ENCODE measurements at regions not wholly inside any gene's neighbourhood (a gene's known extent, or its start where the extent isn't known, plus 50 kb on each side); places are given as distances from the start of the nearest gene placed in this dataset.

DNA sequence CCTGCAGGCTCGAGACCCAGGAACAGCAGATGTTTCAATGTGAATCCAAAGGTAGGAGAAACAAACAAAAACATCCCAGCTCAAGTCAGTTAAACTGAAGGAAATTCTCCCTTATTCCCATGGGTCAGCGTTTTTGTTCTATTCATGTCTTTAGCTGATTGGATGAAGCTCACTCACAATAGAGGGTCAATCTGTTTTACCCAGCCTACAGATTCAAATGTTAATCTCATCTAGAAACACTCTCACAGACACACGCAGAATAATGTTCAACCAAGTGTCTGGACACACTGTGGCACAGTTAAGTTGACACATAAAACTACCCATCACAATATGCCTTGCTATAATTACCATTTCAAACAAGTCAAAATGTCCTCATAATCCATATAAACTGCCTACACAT, 180.6 kb upstream of the CDH8 start:
- H3K4me1 ChIP-seq: no peaks in the 10 kb centered on the region
- H3K9me3 ChIP-seq: no peaks in the 10 kb centered on the region
- no peak for TF ChIP-seq POLR2A (IDR thresholded peaks at IDR 0.05)
- no peak for TF ChIP-seq CTCF (IDR thresholded peaks at IDR 0.05)
- no peak for DNase-seq
- no peak overlapping the region for H3K4me3 ChIP-seq
- no peak overlapping the region for H3K27ac ChIP-seq
- intact Hi-C loops (cut with DNase I; ENCODE audit: low total_unique reads): no loop called here
- no peaks in the 10 kb centered on the region for H3K27me3 ChIP-seq
- no peaks in the 10 kb centered on the region for H3K36me3 ChIP-seq

- intact Hi-C loops (cut with DNase I; ENCODE audit: low total_unique reads): no loop called here
- no peak for DNase-seq
- H3K4me3 ChIP-seq: no peak overlapping the region
- H3K27ac ChIP-seq: no peak overlapping the region
- no peaks in the 10 kb centered on the region for H3K9me3 ChIP-seq
- no peaks in the 10 kb centered on the region for H3K36me3 ChIP-seq
- no peaks in the 10 kb centered on the region for H3K4me1 ChIP-seq
- no peaks in the 10 kb centered on the region for H3K27me3 ChIP-seq
- no peak for TF ChIP-seq CTCF (IDR thresholded peaks at IDR 0.05)
- no peak for TF ChIP-seq POLR2A (IDR thresholded peaks at IDR 0.05)
Observed at GRCh38 chr16:62213763-62214162, 177.5 kb upstream of the CDH8 start.

DNA sequence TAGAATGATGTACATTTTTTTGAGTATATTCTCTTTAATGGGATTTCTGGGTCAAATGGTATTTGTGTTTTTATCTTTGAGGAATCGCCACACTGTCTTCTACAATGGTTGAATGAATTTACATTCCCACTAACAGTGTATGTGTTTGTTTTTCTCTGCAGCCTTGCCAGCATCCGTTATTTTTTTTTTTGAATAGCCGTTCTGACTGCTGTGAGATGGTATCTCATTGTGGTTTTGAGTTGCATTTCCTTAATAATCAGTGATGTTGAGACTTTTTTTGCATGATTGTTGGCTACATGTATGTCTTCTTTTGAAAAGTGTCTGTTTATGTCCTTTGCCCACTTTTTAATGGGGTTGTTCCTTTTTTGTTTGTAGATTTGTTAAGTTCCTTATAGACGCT, 172.7 kb upstream of the CDH8 start:
- no peaks in the 10 kb centered on the region for H3K27me3 ChIP-seq
- H3K27ac ChIP-seq: no peak overlapping the region
- no peaks in the 10 kb centered on the region for H3K4me1 ChIP-seq
- H3K4me3 ChIP-seq: no peak overlapping the region
- intact Hi-C loops (cut with DNase I; ENCODE audit: low total_unique reads): no loop called here
- no peak for TF ChIP-seq POLR2A (IDR thresholded peaks at IDR 0.05)
- TF ChIP-seq CTCF (IDR thresholded peaks at IDR 0.05): no peak
- DNase-seq: no peak
- no peaks in the 10 kb centered on the region for H3K9me3 ChIP-seq
- H3K36me3 ChIP-seq: no peaks in the 10 kb centered on the region

GRCh38 chr16:62205459-62205858, 169.2 kb upstream of the CDH8 start:
- Histone ChIP-seq H3K36me3 (no peaks in the 10 kb centered on the region), H3K4me3 (no peak overlapping the region), H3K4me1 (no peaks in the 10 kb centered on the region), H3K27ac (no peak overlapping the region), H3K9me3 (no peaks in the 10 kb centered on the region), H3K27me3 (no peaks in the 10 kb centered on the region)
- no peak for DNase-seq
- no peak for TF ChIP-seq CTCF (IDR thresholded peaks at IDR 0.05)
- TF ChIP-seq POLR2A (IDR thresholded peaks at IDR 0.05): no peak
- intact Hi-C loops (cut with DNase I; ENCODE audit: low total_unique reads): no loop called here

DNA sequence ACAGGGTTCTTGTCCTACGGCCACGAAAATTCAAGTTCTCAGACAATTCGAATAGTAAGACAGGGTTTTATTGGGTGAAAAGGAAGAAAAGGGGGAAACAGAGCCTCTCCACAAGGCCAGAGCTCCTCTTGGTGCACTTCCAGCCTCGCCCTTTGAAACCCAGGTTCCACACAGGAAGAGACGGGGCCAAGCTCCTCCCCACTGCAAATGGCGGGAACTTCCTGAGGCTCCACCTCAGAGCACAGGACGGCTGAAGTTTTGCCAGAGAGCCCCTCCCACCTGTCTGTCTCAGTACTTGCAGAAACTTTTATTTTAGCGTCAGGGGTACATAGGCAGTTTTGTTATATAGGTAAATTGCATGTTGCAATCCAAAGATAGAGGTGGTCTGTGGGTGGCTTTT, 165.7 kb upstream of the CDH8 start:
- H3K27ac ChIP-seq: no peak overlapping the region
- H3K27me3 ChIP-seq: no peaks in the 10 kb centered on the region
- intact Hi-C loops (cut with DNase I; ENCODE audit: low total_unique reads): no loop called here
- H3K4me1 ChIP-seq: no peaks in the 10 kb centered on the region
- no peak for TF ChIP-seq POLR2A (IDR thresholded peaks at IDR 0.05)
- no peak for TF ChIP-seq CTCF (IDR thresholded peaks at IDR 0.05)
- DNase-seq: no peak
- H3K36me3 ChIP-seq: no peaks in the 10 kb centered on the region
- H3K9me3 ChIP-seq: no peaks in the 10 kb centered on the region
- H3K4me3 ChIP-seq: no peak overlapping the region

Data from uterus (tissue), 3 donors.